ENCODE measurements at regions not wholly inside any gene's neighbourhood (a gene's known extent, or its start where the extent isn't known, plus 50 kb on each side); places are given as distances from the start of the nearest gene placed in this dataset.
"Not testable (repeated sequence)": the region's sequence is repeated elsewhere in the genome, so short reads cannot be mapped to it uniquely, and the experiment has no call there.

GRCh38 chr4:69367664-69368063 lies 87.4 kb downstream of the UGT2B28 start:
- TF ChIP-seq, protein P1, sequence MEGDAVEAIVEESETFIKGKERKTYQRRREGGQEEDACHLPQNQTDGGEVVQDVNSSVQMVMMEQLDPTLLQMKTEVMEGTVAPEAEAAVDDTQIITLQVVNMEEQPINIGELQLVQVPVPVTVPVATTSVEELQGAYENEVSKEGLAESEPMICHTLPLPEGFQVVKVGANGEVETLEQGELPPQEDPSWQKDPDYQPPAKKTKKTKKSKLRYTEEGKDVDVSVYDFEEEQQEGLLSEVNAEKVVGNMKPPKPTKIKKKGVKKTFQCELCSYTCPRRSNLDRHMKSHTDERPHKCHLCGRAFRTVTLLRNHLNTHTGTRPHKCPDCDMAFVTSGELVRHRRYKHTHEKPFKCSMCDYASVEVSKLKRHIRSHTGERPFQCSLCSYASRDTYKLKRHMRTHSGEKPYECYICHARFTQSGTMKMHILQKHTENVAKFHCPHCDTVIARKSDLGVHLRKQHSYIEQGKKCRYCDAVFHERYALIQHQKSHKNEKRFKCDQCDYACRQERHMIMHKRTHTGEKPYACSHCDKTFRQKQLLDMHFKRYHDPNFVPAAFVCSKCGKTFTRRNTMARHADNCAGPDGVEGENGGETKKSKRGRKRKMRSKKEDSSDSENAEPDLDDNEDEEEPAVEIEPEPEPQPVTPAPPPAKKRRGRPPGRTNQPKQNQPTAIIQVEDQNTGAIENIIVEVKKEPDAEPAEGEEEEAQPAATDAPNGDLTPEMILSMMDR (conservative IDR thresholded peaks at IDR 0.05 in 1 of 2, IDR thresholded peaks at IDR 0.05 in 1 of 2; ENCODE audit: extremely low read depth in 1 of 2, insufficient read depth in 1 of 2, low read depth in 1 of 2, low read length in 2 of 2), result not testable (repeated sequence)
- TF ChIP-seq EZH2 (IDR thresholded peaks at IDR 0.05; ENCODE audit: borderline replicate concordance, low read length), result not testable (repeated sequence)

Measured in mammary epithelial cell (primary cell).